ENCODE measurements at regions not wholly inside any gene's neighbourhood (a gene's known extent, or its start where the extent isn't known, plus 50 kb on each side); places are given as distances from the start of the nearest gene placed in this dataset.

- TF ChIP-seq, protein P1, sequence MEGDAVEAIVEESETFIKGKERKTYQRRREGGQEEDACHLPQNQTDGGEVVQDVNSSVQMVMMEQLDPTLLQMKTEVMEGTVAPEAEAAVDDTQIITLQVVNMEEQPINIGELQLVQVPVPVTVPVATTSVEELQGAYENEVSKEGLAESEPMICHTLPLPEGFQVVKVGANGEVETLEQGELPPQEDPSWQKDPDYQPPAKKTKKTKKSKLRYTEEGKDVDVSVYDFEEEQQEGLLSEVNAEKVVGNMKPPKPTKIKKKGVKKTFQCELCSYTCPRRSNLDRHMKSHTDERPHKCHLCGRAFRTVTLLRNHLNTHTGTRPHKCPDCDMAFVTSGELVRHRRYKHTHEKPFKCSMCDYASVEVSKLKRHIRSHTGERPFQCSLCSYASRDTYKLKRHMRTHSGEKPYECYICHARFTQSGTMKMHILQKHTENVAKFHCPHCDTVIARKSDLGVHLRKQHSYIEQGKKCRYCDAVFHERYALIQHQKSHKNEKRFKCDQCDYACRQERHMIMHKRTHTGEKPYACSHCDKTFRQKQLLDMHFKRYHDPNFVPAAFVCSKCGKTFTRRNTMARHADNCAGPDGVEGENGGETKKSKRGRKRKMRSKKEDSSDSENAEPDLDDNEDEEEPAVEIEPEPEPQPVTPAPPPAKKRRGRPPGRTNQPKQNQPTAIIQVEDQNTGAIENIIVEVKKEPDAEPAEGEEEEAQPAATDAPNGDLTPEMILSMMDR (IDR thresholded peaks at IDR 0.05; ENCODE audit: low read length) = no peak
- TF ChIP-seq EZH2phosphoT487 (IDR thresholded peaks at IDR 0.05; ENCODE audit: low read length) = no peak
Measured at GRCh38 chr22:49432211-49432896, 395.3 kb downstream of the BRD1 start.

Data from MM.1S (cell line).